ENCODE measurements at regions not wholly inside any gene's neighbourhood (a gene's known extent, or its start where the extent isn't known, plus 50 kb on each side); places are given as distances from the start of the nearest gene placed in this dataset.

GRCh38 chr5:13187186-13187585 lies 757.3 kb downstream of the DNAH5 start:
- no peak for TF ChIP-seq CTCF (IDR thresholded peaks at IDR 0.05; ENCODE audit: control extremely low read depth in 1 of 3, insufficient read depth in 1 of 3, low read depth in 1 of 3, low read length in 3 of 3)
- no peak for TF ChIP-seq JUND (IDR thresholded peaks at IDR 0.05; ENCODE audit: low read length)
- TF ChIP-seq RXRA (IDR thresholded peaks at IDR 0.05; ENCODE audit: insufficient read depth, low read depth, low read length) = no peak
- no peak for TF ChIP-seq SP1 (IDR thresholded peaks at IDR 0.05; ENCODE audit: low read depth, low read length)
- no peak for TF ChIP-seq TBP (IDR thresholded peaks at IDR 0.05; ENCODE audit: low read depth, low read length)
- no peak for TF ChIP-seq POLR2A (IDR thresholded peaks at IDR 0.05; ENCODE audit: control extremely low read depth in 1 of 2, low read depth in 2 of 2, low read length in 2 of 2)
- TF ChIP-seq YY1 (IDR thresholded peaks at IDR 0.05; ENCODE audit: low read depth, low read length) = no peak
- no peak for TF ChIP-seq ATF2 (IDR thresholded peaks at IDR 0.05; ENCODE audit: low read length)
- TF ChIP-seq JUN (IDR thresholded peaks at IDR 0.05; ENCODE audit: low read depth, low read length) = no peak
- TF ChIP-seq RNF2 (IDR thresholded peaks at IDR 0.05; ENCODE audit: borderline replicate concordance, low read depth, low read length, missing control alignments, poor library complexity, severe bottlenecking) = no peak
- no peak for TF ChIP-seq EGR1 (IDR thresholded peaks at IDR 0.05; ENCODE audit: borderline replicate concordance, low read depth, low read length)
- TF ChIP-seq RBBP5 (IDR thresholded peaks at IDR 0.05; ENCODE audit: borderline replicate concordance, low read depth, low read length) = no peak

Data from H1 (cell line).